ENCODE measurements at regions not wholly inside any gene's neighbourhood (a gene's known extent, or its start where the extent isn't known, plus 50 kb on each side); places are given as distances from the start of the nearest gene placed in this dataset.

DNA sequence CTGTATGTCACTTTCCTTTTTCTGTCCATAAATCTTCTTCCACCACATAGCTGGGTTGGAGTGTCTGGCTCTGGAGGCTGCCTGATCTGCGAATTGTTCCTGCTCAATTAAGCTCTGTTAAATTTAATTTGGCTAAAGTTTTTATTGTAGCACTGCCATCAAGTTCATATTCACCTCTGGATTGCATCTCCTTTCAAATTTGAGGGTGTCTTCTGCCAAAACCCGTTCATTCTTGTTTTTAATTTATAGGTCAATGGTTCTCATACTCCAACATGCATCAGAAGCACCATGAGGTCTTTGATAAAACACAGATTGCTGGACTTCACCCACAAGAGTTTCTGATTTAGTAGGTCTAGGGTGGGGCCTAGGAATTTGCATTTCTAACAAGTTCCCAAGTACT lies 276.5 kb upstream of the NECTIN3 start:
- Histone ChIP-seq H3K36me3 (ENCODE audit: control insufficient read depth in 2 of 2, extremely low read depth in 1 of 2, insufficient read depth in 1 of 2, low read length in 1 of 2) (no peaks in the 10 kb centered on the region), H3K9me3 (no peaks in the 10 kb centered on the region), H3K27ac (ENCODE audit: low read length) (no peak overlapping the region), H3K4me3 (ENCODE audit: control insufficient read depth in 1 of 2, extremely low read depth in 1 of 2, low read length in 1 of 2) (no peak overlapping the region), H3K27me3 (replicated peaks in 1 of 2; ENCODE audit: control insufficient read depth in 2 of 2, extremely low read depth in 1 of 2, insufficient read depth in 2 of 2, low read length in 1 of 2) (no peaks in the 10 kb centered on the region), H3K4me1 (ENCODE audit: control insufficient read depth in 1 of 2, extremely low read depth in 1 of 2, insufficient read depth in 2 of 2, low read length in 2 of 2) (no peaks in the 10 kb centered on the region)
- no peak overlapping the region for H3K4me3 Mint-ChIP-seq
- DNase-seq (no peak), ATAC-seq (replicated peaks in 1 of 4) (no peak)
- no peak overlapping the region for H3K27ac Mint-ChIP-seq
- no CpG with 5 or more reads among the region's 2 CpGs for WGBS (ENCODE audit: insufficient coverage)
- no peaks in the 10 kb centered on the region for H3K9me3 Mint-ChIP-seq
- peaks cover 3 to 15% of the 10 kb centered on the region in 2 donors for H3K27me3 Mint-ChIP-seq
- H3K4me1 Mint-ChIP-seq = no peaks in the 10 kb centered on the region
- no peaks in the 10 kb centered on the region for H3K36me3 Mint-ChIP-seq
- ChIA-PET CTCF (no interaction called here), POLR2A (interaction anchor here in 1 of 2 donors (0.7 kb wide), 1 partner anchor 30 kb away, joined by 4 read pairs; no protein-coding TSS in a partner anchor)

DNA sequence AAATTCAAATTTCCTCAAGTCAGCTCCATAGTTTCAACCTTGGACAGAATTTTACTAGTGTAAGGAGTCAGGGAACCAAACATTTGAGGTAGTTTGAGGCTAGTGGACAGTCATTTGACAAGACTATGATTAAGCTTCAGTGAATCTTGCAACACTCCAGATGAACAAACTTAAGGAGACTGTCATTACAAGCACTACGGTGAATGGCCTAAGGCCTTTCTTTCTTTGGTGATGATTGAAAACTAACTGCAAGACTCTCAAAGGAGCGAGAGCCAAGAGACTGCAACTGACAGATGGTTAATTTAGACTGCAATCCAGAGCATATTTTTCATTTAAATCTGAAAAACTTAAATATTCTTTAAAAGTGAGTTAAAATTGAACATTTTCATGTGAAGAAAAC lies 272.3 kb upstream of the NECTIN3 start:
- Mint-ChIP-seq H3K27ac (no peak overlapping the region), H3K4me1 (no peaks in the 10 kb centered on the region), H3K4me3 (no peak overlapping the region), H3K36me3 (no peaks in the 10 kb centered on the region), H3K27me3 (peaks cover 0 to 6% of the 10 kb centered on the region in 2 donors), H3K9me3 (no peaks in the 10 kb centered on the region)
- no peaks in the 10 kb centered on the region for H3K9me3 ChIP-seq
- ChIA-PET POLR2A (no interaction called here), CTCF (no interaction called here)
- H3K27ac ChIP-seq (ENCODE audit: low read length) = no peak overlapping the region
- H3K4me1 ChIP-seq (ENCODE audit: control insufficient read depth in 1 of 2, extremely low read depth in 1 of 2, insufficient read depth in 2 of 2, low read length in 2 of 2) = no peaks in the 10 kb centered on the region
- no peak overlapping the region for H3K4me3 ChIP-seq (ENCODE audit: control insufficient read depth in 1 of 2, extremely low read depth in 1 of 2, low read length in 1 of 2)
- no peaks in the 10 kb centered on the region for H3K36me3 ChIP-seq (ENCODE audit: control insufficient read depth in 2 of 2, extremely low read depth in 1 of 2, insufficient read depth in 1 of 2, low read length in 1 of 2)
- no peaks in the 10 kb centered on the region for H3K27me3 ChIP-seq (replicated peaks in 1 of 2; ENCODE audit: control insufficient read depth in 2 of 2, extremely low read depth in 1 of 2, insufficient read depth in 2 of 2, low read length in 1 of 2)
- DNase-seq (no peak), ATAC-seq (replicated peaks in 1 of 4) (no peak)
- WGBS (ENCODE audit: insufficient coverage) = no CpG with 5 or more reads among the region's 2 CpGs

DNA sequence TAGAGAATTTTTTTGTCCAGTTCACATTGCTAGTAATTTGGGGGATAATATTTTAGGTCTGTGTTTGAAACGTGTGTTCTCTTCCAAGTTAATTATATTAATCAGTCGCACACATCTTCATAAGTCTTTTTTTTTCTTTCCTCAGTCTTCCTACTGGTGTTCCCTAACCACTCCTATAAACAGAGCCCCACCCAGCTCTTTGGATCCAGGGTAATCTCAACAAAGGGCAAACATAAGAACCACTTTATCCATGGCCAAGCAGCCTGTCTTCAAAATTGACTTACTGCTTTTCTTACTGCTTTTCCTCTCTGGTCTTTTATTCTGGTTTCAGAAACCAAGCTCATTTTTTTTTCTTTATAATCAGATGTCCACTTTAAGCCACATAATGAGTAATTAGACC lies 266.8 kb upstream of the NECTIN3 start:
- no peaks in the 10 kb centered on the region for H3K4me1 Mint-ChIP-seq
- peaks cover 0 to 8% of the 10 kb centered on the region in 2 donors for H3K27me3 Mint-ChIP-seq
- ATAC-seq (replicated peaks in 1 of 4) = no peak
- Histone ChIP-seq H3K9me3 (no peaks in the 10 kb centered on the region), H3K36me3 (ENCODE audit: control insufficient read depth in 2 of 2, extremely low read depth in 1 of 2, insufficient read depth in 1 of 2, low read length in 1 of 2) (no peaks in the 10 kb centered on the region), H3K27me3 (replicated peaks in 1 of 2; ENCODE audit: control insufficient read depth in 2 of 2, extremely low read depth in 1 of 2, insufficient read depth in 2 of 2, low read length in 1 of 2) (no peaks in the 10 kb centered on the region), H3K4me1 (ENCODE audit: control insufficient read depth in 1 of 2, extremely low read depth in 1 of 2, insufficient read depth in 2 of 2, low read length in 2 of 2) (no peaks in the 10 kb centered on the region), H3K27ac (ENCODE audit: low read length) (no peak overlapping the region), H3K4me3 (ENCODE audit: control insufficient read depth in 1 of 2, extremely low read depth in 1 of 2, low read length in 1 of 2) (no peak overlapping the region)
- no peaks in the 10 kb centered on the region for H3K9me3 Mint-ChIP-seq
- no peak for DNase-seq
- no peaks in the 10 kb centered on the region for H3K36me3 Mint-ChIP-seq
- POLR2A ChIA-PET = interaction anchor here in 1 of 2 donors (0.5 kb wide), 1 partner anchor 1272 kb away, joined by 6 read pairs; no protein-coding TSS in a partner anchor
- no CpG with 5 or more reads among the region's 2 CpGs for WGBS (ENCODE audit: insufficient coverage)
- H3K27ac Mint-ChIP-seq = no peak overlapping the region
- CTCF ChIA-PET = interaction anchor here in 1 of 2 donors (0.7 kb wide), 1 partner anchor 115 kb away, joined by 3 read pairs; no protein-coding TSS in a partner anchor
- H3K4me3 Mint-ChIP-seq = no peak overlapping the region

DNA sequence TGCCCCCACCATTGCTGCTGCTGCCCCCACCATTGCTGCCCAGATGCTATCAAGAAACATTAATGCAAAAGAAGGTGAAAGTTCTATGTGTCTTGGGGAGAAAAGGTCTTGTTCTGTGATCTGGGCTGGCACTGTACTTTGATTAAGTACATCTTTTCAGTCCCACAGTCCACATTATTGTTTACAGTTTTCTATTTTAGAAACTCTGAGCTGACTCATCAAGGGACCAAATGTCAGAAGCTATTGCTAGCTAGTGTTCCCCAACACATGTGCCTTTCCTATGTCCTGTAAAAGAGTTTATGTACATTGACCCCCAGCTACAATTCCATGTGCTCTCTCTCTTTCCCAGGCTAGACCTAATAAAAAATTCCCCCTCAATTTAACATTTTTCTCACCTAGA lies 264.7 kb upstream of the NECTIN3 start:
- H3K4me1 Mint-ChIP-seq = no peaks in the 10 kb centered on the region
- POLR2A ChIA-PET = no interaction called here
- no peaks in the 10 kb centered on the region for H3K36me3 Mint-ChIP-seq
- Histone ChIP-seq H3K4me3 (ENCODE audit: control insufficient read depth in 1 of 2, extremely low read depth in 1 of 2, low read length in 1 of 2) (no peak overlapping the region), H3K27ac (ENCODE audit: low read length) (no peak overlapping the region), H3K27me3 (replicated peaks in 1 of 2; ENCODE audit: control insufficient read depth in 2 of 2, extremely low read depth in 1 of 2, insufficient read depth in 2 of 2, low read length in 1 of 2) (no peaks in the 10 kb centered on the region), H3K4me1 (ENCODE audit: control insufficient read depth in 1 of 2, extremely low read depth in 1 of 2, insufficient read depth in 2 of 2, low read length in 2 of 2) (no peaks in the 10 kb centered on the region), H3K36me3 (ENCODE audit: control insufficient read depth in 2 of 2, extremely low read depth in 1 of 2, insufficient read depth in 1 of 2, low read length in 1 of 2) (no peaks in the 10 kb centered on the region), H3K9me3 (no peaks in the 10 kb centered on the region)
- ATAC-seq (replicated peaks in 1 of 4) = no peak
- no peak overlapping the region for H3K4me3 Mint-ChIP-seq
- no peaks in the 10 kb centered on the region for H3K9me3 Mint-ChIP-seq
- no peak for DNase-seq
- no peak overlapping the region for H3K27ac Mint-ChIP-seq
- H3K27me3 Mint-ChIP-seq = peaks cover 0 to 11% of the 10 kb centered on the region in 2 donors
- CTCF ChIA-PET = no interaction called here

DNA sequence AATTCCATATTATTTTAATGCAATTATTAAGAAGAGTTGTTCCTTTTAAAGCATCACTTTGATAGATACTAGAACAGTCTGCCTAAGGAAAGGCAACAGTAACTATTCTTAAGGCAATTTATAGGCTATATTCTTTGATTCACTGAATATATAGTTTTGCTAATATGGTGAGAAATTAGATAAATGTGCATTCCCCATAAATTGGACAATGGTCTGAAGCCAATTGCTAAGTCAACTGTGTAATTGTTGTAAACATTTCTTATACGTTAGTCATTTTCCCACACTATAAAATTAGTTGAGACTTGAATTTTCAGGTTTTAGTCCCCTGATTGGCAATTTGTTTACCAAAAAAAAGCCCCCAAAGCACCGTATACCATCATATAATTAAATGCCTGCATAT lies 263.0 kb upstream of the NECTIN3 start:
- H3K27ac ChIP-seq (ENCODE audit: low read length) = no peak overlapping the region
- H3K4me1 ChIP-seq (ENCODE audit: control insufficient read depth in 1 of 2, extremely low read depth in 1 of 2, insufficient read depth in 2 of 2, low read length in 2 of 2) = no peaks in the 10 kb centered on the region
- H3K27me3 ChIP-seq (replicated peaks in 1 of 2; ENCODE audit: control insufficient read depth in 2 of 2, extremely low read depth in 1 of 2, insufficient read depth in 2 of 2, low read length in 1 of 2) = no peaks in the 10 kb centered on the region
- H3K4me3 ChIP-seq (ENCODE audit: control insufficient read depth in 1 of 2, extremely low read depth in 1 of 2, low read length in 1 of 2) = no peak overlapping the region
- ATAC-seq (replicated peaks in 1 of 4) (no peak), DNase-seq (no peak)
- H3K36me3 ChIP-seq (ENCODE audit: control insufficient read depth in 2 of 2, extremely low read depth in 1 of 2, insufficient read depth in 1 of 2, low read length in 1 of 2) = no peaks in the 10 kb centered on the region
- H3K9me3 Mint-ChIP-seq = no peaks in the 10 kb centered on the region
- no CpG with 5 or more reads among the region's 2 CpGs for WGBS (ENCODE audit: insufficient coverage)
- no peaks in the 10 kb centered on the region for H3K36me3 Mint-ChIP-seq
- POLR2A ChIA-PET = no interaction called here
- H3K9me3 ChIP-seq = no peaks in the 10 kb centered on the region
- no peak overlapping the region for H3K4me3 Mint-ChIP-seq
- CTCF ChIA-PET = interaction anchor here in 1 of 2 donors (0.7 kb wide), 1 partner anchor 522 kb away, joined by 3 read pairs; no protein-coding TSS in a partner anchor
- H3K27me3 Mint-ChIP-seq = peaks cover 1 to 7% of the 10 kb centered on the region in 2 donors
- no peak overlapping the region for H3K27ac Mint-ChIP-seq
- no peaks in the 10 kb centered on the region for H3K4me1 Mint-ChIP-seq

DNA sequence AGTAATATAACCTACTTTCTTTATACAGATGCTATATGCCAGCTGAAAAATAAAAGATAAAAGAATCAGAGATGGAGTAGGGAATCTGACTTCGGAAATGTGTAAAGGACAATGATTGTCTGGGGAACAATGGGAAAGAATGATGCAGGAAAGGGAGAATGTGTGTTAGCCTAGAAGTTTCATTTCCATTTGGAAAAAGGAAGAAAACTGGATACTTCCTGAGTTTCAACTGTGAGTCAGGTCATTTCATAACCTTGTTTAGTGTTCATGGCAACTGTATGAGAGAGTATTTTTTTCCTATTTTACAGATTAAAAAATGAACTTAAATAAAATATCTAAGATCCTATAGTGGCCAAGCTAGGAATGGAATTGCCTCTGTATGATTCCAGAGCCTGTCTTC lies 261.3 kb upstream of the NECTIN3 start:
- no peak overlapping the region for H3K4me3 ChIP-seq (ENCODE audit: control insufficient read depth in 1 of 2, extremely low read depth in 1 of 2, low read length in 1 of 2)
- CTCF ChIA-PET = no interaction called here
- Mint-ChIP-seq H3K9me3 (no peaks in the 10 kb centered on the region), H3K4me3 (no peak overlapping the region), H3K4me1 (peaks cover 0 to 12% (median 9%) of the 10 kb centered on the region in 3 donors), H3K36me3 (no peaks in the 10 kb centered on the region), H3K27me3 (peaks cover 1 to 13% of the 10 kb centered on the region in 2 donors), H3K27ac (no peak overlapping the region)
- H3K27me3 ChIP-seq (replicated peaks in 1 of 2; ENCODE audit: control insufficient read depth in 2 of 2, extremely low read depth in 1 of 2, insufficient read depth in 2 of 2, low read length in 1 of 2) = no peaks in the 10 kb centered on the region
- H3K36me3 ChIP-seq (ENCODE audit: control insufficient read depth in 2 of 2, extremely low read depth in 1 of 2, insufficient read depth in 1 of 2, low read length in 1 of 2) = no peaks in the 10 kb centered on the region
- no peaks in the 10 kb centered on the region for H3K4me1 ChIP-seq (ENCODE audit: control insufficient read depth in 1 of 2, extremely low read depth in 1 of 2, insufficient read depth in 2 of 2, low read length in 2 of 2)
- no peaks in the 10 kb centered on the region for H3K9me3 ChIP-seq
- ATAC-seq (replicated peaks in 1 of 4) (no peak), DNase-seq (no peak)
- 67% methylated on average over 1 of the region's 1 CpG for WGBS (ENCODE audit: insufficient coverage)
- H3K27ac ChIP-seq (ENCODE audit: low read length) = no peak overlapping the region
- POLR2A ChIA-PET = interaction anchor here in 1 of 2 donors (1.3 kb wide), 1 partner anchor 17 kb away, joined by 5 read pairs; no protein-coding TSS in a partner anchor

DNA sequence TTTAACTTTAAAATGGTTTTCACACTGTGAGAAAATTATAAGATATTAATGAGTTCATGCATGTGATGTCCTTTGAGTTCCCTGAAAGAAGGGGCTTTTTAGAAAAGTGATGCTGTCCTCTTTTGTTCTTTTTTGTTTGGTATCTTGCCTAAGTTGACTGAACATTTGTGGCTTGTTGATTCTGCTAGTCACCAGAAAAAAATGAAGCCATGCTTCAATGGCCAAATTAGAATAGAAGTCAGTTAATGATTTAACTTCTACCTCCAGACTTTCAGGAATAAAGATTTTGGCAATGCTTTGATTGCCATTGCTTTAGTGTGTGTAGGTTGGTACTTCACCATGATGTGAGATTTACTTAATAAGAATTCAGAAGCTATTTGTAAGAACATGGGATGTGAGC lies 260.6 kb upstream of the NECTIN3 start:
- no peak for ATAC-seq (replicated peaks in 1 of 4)
- ChIA-PET CTCF (no interaction called here), POLR2A (interaction anchor here in 1 of 2 donors (1.3 kb wide), 1 partner anchor 17 kb away, joined by 5 read pairs; no protein-coding TSS in a partner anchor)
- H3K27me3 ChIP-seq (replicated peaks in 1 of 2; ENCODE audit: control insufficient read depth in 2 of 2, extremely low read depth in 1 of 2, insufficient read depth in 2 of 2, low read length in 1 of 2) = no peaks in the 10 kb centered on the region
- no peak overlapping the region for H3K4me3 ChIP-seq (ENCODE audit: control insufficient read depth in 1 of 2, extremely low read depth in 1 of 2, low read length in 1 of 2)
- H3K9me3 ChIP-seq = no peaks in the 10 kb centered on the region
- Mint-ChIP-seq H3K9me3 (no peaks in the 10 kb centered on the region), H3K27me3 (peaks cover 1 to 13% of the 10 kb centered on the region in 2 donors), H3K4me3 (no peak overlapping the region), H3K36me3 (no peaks in the 10 kb centered on the region), H3K4me1 (peaks cover 0 to 12% (median 9%) of the 10 kb centered on the region in 3 donors), H3K27ac (no peak overlapping the region)
- DNase-seq = no peak
- no peaks in the 10 kb centered on the region for H3K36me3 ChIP-seq (ENCODE audit: control insufficient read depth in 2 of 2, extremely low read depth in 1 of 2, insufficient read depth in 1 of 2, low read length in 1 of 2)
- H3K4me1 ChIP-seq (ENCODE audit: control insufficient read depth in 1 of 2, extremely low read depth in 1 of 2, insufficient read depth in 2 of 2, low read length in 2 of 2) = no peaks in the 10 kb centered on the region
- H3K27ac ChIP-seq (ENCODE audit: low read length) = no peak overlapping the region
